Pons (tissue), 1 donor: ENCODE measurements at regions not wholly inside any gene's neighbourhood (a gene's known extent, or its start where the extent isn't known, plus 50 kb on each side); places are given as distances from the start of the nearest gene placed in this dataset.

ENCODE experiments used
- DNase-seq: peaks from one replicate; pipeline ENCODE4 v3.0.0-alpha.2; 2016; ENCODE audit warnings: low spot score

DNA sequence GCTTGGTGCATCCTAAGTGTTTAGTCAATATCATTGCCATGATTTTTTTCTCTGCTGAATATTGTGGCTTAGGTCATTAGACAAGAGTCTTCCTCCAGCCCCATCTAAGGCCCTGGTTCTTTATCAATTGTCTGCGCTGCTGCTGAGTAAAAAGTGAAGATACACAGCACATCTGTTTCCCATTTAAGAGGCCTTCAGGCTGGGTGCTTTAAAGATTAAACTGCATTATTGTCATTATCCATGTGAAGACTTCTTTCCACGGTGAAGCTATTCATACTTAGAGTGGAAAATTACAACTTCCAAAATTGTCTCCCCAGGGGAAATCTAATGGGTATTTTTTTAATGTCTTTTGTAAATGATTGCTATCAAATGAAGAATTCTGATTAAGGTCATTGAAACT is 719.8 kb upstream of the LRRC4C start:
- DNase-seq, result no peak

DNA sequence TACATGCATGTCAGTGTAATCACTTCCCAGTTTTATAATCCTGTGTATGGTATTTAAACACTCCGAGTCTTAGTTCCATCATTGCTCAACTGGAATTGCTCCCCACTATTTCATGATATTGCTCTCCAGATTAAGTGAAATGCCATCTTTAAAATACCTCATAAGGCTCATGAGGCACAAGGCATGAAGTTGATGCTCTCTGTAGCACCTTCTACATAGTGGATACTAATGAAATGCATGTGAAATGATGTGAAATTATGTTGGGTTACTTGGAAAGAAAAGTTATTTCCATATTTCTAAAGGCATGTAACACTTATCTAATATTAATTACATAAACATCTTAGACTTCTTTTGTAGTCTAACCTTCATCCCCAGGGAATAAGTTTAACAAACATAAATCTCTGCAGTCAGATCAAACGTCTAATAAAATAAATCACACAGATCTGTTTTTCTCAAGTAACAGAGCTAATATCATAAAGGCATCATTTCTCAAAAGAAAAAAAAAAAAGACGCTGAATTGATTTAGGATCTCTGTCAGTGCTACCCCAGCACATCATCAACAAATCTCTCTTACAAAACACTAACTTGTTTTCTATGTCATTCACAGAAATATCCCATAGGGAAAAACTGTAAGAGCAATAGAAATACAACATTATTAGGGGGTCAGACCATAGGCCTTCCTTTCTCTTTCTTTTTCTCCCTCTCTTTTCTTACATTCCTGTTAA is 736.0 kb upstream of the LRRC4C start:
- DNase-seq, result no peak

DNA sequence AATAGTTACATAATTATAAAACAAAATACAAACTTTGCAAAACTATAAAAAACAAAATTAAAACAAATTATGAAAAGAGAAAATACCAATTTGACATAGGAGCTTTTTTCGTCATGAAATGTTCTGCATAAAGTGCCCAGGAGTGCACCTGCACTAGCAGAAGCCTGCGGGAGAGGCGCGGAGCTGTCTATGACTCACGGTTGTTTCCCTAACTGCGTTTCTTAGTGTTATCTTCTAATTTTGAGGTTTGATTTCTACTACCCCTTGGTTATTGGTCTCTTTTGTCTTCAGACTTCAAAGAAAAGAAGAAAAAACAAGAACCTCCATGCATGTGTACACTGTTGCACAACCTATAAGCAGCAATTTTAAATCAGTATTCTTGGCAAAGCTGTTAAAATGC is 740.9 kb upstream of the LRRC4C start:
- DNase-seq, result no peak

DNA sequence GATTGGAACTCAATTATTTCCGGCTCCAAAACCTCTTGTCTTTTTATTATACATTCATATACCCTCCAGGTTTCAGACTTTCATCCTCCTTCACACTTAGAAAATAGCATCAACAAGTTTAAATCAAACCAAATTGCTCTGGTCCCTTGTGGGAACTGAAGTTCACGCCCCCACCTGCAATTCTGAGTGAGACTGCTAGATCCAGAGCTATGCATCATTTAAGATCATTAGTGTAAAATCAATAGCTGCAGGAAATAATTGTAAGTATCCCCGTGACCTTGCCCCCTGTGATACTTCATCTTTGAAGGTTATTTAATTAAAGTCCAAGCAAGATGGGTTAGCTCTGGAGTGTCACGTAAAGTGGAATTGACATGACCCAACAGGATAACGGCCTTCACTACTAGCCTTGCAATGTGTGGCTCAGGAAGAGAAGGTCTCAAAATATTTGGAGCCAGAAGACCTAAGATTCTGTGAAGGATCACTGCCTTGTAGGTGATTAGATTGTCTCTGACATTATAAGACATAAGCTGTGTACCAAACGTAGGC is 742.2 kb upstream of the LRRC4C start:
- no peak for DNase-seq

DNA sequence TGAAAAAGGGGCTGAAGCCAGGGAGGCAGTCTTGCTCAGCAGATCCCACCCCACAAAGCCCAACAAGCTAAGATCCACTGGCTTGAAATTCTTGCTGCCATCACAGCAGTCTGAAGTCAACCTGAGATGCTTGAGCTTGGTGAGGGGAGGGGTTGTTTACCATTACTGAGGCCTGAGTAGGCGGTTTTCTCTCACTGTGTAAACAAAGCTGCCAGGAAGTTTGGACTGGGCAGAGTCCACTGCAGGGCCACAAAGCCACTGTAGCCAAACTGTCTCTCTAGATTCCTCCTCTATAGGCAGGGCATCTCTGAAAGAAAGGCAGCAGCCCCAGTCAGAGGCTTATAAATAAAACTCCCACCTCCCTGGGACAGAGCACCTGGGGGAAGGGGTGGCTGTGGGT is 746.1 kb upstream of the LRRC4C start:
- no peak for DNase-seq

DNA sequence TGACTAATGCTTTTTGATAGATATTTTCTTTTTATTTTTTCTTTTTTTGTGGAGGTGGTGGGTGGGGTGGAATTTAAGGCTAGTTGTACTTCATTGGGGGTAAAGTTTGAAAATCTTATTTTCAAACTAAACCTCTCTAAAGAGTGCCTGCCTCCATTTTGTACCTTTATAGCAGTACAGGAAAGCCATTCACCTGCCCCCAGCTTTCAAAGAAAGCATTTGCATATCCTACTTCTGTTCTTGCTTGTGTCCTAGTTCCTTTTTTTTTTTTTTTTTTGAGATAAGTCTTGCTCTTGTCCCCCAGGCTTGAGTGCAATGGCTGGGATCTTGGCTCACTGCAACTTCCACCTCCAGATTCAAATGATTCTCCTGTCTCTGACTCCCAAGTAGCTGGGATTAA is 766.2 kb upstream of the LRRC4C start:
- no peak for DNase-seq

DNA sequence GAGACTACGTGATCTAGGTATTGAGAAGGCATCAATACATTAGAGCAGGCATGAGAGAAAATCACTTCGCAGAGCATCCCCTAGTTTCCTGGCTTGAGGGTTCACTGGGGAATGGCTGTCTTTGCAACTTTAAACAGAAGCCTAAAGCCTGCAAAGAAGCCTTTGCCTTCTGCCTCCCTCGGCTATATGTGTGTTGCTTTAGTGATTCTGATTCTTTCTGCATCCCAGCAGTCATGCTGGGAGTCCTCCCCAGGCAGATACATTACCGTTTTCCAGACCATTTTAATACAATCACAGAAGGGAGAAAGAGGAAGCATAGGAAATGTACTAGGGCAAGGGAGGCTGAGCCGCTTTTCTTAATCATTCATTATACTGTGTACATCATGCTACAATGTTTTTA is 773.2 kb upstream of the LRRC4C start:
- DNase-seq, result no peak

DNA sequence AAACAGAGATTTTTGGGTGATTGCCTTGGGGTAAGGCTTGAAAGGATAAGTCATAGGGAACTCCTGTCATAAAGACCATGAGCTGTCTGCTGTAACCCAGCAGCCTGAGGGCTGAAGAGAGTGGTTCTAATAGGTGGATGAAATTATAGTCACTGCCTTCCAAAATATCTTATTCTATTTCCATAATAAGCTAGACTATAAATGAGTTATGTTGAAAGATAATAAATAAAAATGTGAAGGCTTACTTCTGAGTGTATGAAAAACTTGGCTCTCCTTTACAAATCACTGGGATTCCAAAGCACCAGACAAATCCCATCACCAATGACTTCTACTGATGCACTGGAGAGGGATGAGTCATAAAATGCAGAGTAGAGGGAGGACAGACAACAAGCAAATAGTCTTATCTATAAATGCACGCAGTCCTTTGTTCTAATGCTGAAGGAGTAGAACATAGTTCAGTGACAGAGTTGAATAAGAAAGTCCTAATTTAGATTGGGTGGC is 775.0 kb upstream of the LRRC4C start:
- DNase-seq, result no peak

DNA sequence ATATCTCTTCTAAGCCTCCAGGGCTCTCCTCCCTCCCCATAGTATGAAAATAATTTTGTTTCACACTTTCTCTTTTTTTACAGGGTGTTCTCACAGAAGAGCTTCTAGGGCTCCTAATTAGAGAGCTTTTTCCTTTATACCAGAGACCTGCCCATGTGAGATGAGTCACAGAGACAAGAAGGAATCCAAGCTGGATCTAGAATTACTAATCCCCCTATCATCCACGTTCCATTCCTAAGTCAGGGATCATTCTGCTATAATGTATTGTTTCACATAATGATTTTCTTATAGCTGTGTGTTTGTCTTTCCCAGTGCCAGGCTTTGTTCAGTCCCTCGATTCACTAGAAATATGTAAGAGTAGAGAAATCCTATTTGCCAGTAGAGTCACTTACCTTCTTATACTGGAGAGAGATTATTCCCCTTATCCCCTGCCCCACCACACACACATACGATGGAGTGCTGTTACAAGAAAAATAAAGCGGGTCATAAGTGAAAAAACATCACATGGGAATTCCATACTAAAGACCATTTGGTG is 778.3 kb upstream of the LRRC4C start:
- DNase-seq, result no peak

DNA sequence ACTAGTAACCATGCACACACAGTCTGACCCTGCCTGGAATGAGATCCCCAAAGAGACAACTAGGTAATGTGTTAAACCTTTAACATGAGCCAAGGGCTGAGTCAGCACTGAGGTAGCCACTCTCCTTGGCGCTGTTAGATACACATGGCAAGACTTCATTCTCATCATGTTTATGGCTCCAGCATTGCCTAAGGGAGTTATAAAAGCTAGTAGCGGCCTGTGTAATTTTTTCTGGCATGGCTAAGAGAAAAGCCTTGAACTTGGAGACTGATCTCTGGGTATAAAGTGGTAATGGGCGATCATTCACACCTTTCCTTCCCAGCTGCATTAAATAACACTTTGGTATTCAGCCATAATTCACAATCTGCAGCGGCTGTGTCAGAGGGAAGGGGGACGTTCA is 779.7 kb upstream of the LRRC4C start:
- DNase-seq, result no peak

DNA sequence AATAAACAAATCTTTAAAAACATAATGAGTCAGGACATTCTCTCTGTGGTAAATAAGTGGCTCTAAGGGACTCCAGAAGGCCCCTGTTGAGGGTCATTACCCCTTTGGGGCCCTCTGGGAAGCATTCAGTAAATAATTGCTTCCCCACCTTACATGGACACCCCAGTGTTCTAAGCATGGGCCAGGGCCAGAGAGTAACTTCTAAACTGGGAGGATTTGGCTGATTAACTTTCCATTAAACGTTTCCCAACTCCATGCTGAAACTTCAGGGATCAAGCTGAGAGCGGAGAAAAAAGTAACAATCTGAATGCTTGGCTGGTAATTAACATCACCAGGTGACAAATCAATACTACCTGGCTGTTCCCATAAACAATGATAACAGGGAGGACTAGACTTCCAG is 783.9 kb upstream of the LRRC4C start:
- no peak for DNase-seq

DNA sequence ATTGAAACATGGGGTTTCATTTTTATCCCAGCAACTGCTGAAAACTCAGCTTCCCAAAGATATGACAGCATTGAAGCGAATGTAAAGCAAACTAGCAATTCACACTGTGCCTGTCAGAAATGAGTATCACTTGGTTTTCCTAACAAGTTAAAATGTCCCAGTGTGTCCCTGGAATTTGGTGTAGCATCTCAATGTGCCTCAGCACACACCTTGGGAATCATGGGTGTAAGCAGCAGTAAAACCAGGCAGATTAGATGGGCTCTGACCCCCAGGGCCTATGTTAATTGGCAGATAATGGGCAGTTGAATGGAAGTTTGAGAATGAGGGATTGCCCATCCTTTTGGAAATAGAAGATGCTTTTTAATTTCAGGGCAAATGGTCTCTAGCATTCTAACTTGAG is 784.9 kb upstream of the LRRC4C start:
- DNase-seq, result no peak

DNA sequence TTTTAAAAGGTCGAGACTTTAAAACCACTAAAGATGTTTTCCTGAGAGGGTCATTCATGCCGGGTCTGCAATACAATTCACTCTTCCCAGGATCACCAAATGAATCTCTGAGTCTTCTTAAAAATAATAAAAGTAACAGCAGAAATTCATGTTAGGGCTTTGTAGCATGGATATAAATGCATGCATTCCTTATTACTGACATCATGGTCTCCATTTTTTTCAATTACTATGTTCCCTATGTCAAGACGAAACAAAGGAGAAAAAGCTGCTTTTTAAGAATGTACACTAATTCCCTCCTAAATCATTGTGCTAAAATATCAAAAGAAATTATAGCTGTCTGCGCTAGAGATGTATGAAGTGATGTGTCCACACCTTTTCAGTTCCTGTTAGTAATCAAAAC is 789.9 kb upstream of the LRRC4C start:
- no peak for DNase-seq

DNA sequence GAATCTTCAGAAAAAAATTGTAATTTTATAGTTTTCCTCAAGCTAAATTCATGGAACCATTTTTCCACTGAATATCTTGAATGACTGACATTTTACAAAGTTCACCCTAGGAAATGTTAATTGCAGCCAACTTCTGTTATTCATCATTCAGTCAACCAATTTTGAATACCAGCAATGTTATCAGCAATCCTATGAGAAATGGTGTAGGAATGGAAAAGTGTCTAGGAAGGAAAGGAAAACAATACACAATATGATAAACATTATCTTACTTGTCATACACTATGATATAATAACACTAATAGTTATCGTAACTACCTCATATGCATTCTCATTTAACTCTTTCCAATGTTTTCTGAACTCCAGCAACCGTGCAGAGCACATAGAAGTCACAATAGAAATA is 790.5 kb upstream of the LRRC4C start:
- no peak for DNase-seq

DNA sequence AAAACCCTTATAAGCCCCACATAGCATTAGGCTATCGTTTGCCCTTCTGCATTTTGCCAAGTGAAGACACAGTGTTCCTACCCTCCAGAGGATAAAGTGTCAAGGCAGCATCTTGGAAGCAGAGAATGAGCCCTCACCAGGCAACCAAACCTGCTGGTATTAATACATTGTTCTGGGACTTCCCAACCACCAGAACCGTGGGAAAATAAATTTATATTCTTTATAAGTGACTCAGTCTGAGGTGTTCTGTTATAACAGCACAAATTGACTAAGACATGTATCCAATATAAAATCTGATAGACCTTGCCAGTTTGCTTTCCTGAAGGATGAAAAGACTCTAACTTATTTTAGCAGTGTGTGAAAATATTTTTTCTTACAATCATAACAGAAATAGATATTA is 792.5 kb upstream of the LRRC4C start:
- no peak for DNase-seq

DNA sequence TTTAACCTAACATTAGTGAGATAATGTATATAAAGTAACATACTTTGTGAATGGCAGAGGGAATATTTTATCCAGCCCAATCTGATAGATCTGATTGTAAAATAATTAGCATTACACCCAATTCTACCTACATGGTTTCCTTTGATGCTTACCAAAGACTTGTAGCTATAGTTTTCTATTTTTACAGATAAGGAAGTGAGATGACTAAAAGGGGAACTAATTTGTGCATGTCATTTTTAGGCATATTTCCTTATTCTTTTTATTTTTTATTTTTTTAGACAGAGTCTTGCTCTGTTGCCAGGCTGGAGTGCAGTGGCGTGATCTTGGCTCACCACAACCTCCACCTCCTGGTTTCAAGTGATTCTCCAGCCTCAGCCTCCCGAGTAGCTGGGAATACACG is 793.7 kb upstream of the LRRC4C start:
- no peak for DNase-seq

DNA sequence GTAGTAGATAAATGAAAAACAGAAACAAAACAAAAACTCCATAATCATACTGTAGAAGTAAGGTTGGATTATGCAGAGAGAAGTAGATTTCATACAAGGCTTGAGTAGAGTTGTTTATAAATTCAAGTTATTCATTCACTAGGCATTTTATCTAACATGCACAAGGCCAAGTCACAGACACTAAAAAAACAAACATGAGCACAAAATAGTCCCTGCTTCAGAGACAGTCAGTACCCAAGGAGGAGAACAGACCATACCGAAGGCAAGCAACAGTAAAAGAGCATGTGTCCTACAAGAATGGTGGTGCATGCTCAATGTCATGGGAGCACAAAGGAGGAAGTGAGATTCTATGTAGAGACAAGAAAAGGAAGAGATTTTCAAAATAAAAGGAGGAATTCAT is 796.5 kb upstream of the LRRC4C start:
- DNase-seq, result no peak

DNA sequence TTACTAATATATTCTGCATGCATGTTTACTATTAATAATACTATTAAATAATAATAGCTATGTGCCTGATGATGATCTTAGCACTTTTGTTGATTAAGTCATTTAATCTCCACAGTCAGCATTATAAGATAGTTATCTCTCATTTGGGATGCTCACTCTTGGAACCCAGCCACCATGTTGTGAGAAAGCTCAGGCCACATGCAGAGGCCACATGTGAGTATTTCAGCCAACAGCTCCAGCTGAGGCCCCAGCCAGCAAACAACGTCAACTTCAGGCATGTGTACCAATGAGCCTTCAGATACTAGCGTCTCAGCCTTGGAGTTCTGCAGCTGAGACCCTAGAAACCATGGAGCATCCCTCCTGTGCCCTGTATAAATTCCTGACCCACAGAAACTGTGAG is 798.1 kb upstream of the LRRC4C start:
- DNase-seq, result no peak

DNA sequence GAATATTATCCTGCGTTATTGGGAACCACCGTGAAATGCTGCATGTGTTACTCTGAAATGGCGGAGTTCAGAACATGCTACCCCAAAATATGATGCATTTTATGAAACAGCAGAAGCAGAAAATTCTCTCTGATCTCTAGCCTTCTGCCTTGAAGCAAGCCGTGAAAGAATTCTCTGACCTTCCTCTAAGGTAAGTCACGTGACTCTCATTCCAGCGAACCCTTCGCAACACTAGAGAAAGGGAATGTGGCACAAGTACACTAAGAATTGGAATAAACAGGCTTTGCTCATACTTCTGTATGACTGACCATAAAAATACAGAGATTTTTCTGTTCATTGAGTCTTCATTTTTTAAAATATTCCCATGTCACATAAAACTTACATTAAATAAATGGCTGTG is 805.6 kb upstream of the LRRC4C start:
- no peak for DNase-seq

DNA sequence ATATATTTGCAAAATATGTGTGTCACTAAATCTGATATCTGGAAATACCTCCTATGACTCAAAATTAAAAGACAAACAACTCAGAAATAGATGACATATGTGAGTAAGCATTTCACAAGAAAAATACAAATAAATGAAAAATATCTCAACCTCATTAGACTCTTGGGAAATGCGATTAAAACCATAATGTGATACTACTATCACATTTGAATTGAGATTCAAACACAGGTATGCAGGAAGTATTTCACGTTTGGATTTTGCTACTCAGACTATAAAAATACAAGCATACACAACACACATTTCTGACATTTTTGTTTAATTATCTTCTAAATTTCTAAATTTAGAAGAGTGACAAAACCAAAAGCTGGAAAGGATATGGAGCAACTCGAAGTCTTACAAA is 811.9 kb upstream of the LRRC4C start:
- DNase-seq, result no peak

DNA sequence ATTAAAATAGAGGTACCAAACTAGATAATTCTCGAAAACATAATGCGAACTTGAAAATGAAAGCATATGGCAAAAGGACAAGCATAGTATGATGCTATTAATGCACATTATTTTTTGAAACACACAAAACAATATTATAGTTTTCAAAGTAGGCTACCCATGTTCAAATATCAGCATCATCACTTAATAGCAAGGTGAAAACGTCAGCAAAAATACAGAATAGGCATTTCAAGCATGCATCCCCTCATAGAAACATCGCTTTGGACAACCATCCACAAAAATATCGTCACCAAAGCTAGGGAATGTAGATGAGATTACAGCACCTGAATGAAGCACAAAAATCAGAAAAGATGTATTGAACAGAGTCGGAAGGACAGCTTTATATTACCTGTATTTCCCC is 814.5 kb upstream of the LRRC4C start:
- DNase-seq, result no peak

DNA sequence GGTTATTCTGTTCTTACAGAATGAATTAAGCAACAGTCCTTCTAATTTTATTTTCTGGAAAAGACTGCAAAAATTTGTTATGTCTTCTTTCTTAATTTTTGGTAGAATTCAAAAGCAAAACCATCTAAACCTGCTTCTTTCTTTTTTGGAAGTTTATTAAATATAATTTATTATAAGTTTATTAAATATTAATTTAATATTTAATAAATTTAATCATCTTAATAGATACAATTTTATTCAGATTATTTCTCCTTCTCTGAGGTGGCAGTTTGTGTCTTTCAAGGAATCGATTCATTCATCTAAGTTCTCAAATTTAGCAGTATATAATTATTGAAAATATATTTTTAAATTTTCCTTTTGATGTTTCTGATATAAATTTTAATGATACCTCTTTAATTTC is 837.5 kb upstream of the LRRC4C start:
- no peak for DNase-seq

DNA sequence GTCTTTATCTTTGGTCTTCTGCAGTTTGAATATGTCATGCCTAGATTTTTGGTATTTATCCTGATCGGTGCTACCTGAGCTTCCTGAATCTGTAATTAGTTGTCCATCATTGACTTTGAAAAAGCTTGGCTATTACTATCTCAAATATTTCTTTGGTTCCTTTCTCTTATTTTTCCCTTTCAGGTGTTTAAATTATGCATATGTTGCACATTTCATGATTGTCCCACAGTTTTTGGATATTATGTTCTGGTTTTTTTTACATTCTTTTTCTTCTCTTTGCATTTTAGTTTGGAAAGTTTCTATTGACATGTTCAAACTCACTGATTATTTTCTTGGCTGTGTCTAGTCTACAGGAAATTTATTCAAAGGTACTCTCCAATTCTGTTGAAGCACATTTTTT is 840.3 kb upstream of the LRRC4C start:
- no peak for DNase-seq

DNA sequence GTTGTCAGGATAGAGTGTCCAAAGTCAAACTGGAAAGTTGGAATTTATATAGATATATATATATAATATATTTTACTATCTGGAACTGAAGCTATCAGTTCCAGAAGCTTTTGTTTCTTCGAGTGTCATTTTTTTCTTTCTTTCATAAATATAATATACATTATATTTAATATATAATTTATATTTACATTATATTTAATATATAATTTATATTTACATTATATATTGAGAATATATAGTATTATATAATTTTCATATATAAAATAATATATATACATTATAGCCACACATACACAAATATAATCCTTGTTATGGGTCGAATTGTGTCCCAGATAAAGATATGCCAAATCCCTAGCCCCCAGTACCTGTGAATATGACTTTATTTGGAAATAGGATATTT is 842.3 kb upstream of the LRRC4C start:
- DNase-seq, result no peak
